CD4-positive, alpha-beta T cell (primary cell): ENCODE measurements at regions not wholly inside any gene's neighbourhood (a gene's known extent, or its start where the extent isn't known, plus 50 kb on each side); places are given as distances from the start of the nearest gene placed in this dataset.

ENCODE experiments used
- ATAC-seq: fragments of 200-7000 bp; cut with Tn5 transposase; one replicate; pipeline ENCODE4 v1.10.0; 2022; ENCODE audit warnings: mild to moderate bottlenecking; ENCODE audit not compliant: poor library complexity
- CTCF ChIA-PET: fragments of 350-600 bp; sonication (Branson Sonifier 250); formaldehyde crosslinking; loops from one replicate; lab custom pipeline; 2021; ENCODE audit warnings: antibody characterized with exemption, inconsistent platforms; lab: Charles Lee
- POLR2A ChIA-PET: fragments of 350-600 bp; sonication (Branson Sonifier 250); formaldehyde crosslinking; loops from one replicate; lab custom pipeline; 2021; ENCODE audit warnings: antibody characterized with exemption, inconsistent platforms; lab: Charles Lee
- DNase-seq, 14 experiments: peaks; one replicate each; pipeline ENCODE4 v3.0.0-alpha.2; 2013 to 2020; ENCODE audit warnings: mixed read lengths in 2 of 14
- H3K27ac ChIP-seq, 2 donors: one replicate each; pipeline versions ENCODE4 v1.5.1 to v1.7.0; 2013; ENCODE audit warnings: low read length in 2 of 2, low read depth in 1 of 2, mild to moderate bottlenecking in 1 of 2
- H3K27me3 ChIP-seq, 2 experiments: 1 replicate in 1 of 2; 2 replicates in 1 of 2; pipeline versions ENCODE4 v1.6.1 to v1.7.0; 2013; ENCODE audit warnings: low read length in 2 of 2, control low read depth in 1 of 2, mild to moderate bottlenecking in 1 of 2, moderate library complexity in 1 of 2; ENCODE audit not compliant: insufficient read depth in 2 of 2, control insufficient read depth in 1 of 2
- H3K36me3 ChIP-seq: one replicate; pipeline ENCODE4 v1.6.1; 2013; ENCODE audit warnings: low read length, control low read depth; ENCODE audit not compliant: insufficient read depth
- H3K4me1 ChIP-seq: one replicate; pipeline ENCODE4 v1.6.1; 2013; ENCODE audit warnings: low read length, control low read depth; ENCODE audit not compliant: insufficient read depth
- H3K4me3 ChIP-seq: one replicate; pipeline ENCODE4 v1.5.1; 2013; ENCODE audit warnings: mild to moderate bottlenecking, low read length, moderate library complexity
- H3K9me3 ChIP-seq, 2 experiments: 1 replicate in 1 of 2; 2 replicates in 1 of 2; pipeline versions ENCODE4 v1.6.1 to v1.7.0; 2013; ENCODE audit warnings: low read length in 2 of 2, mild to moderate bottlenecking in 2 of 2, control low read depth in 1 of 2, moderate library complexity in 1 of 2; ENCODE audit not compliant: control insufficient read depth in 1 of 2, insufficient read depth in 1 of 2
- H3K27ac Mint-ChIP-seq: one replicate; pipeline ENCODE4 v1.8.0; 2020; ENCODE audit warnings: mixed read lengths
- H3K27me3 Mint-ChIP-seq: one replicate; pipeline ENCODE4 v1.8.0; 2021; ENCODE audit warnings: mixed read lengths
- H3K36me3 Mint-ChIP-seq: one replicate; pipeline ENCODE4 v1.8.0; 2021; ENCODE audit warnings: low read depth, mixed read lengths
- H3K4me1 Mint-ChIP-seq: one replicate; pipeline ENCODE4 v1.8.0; 2021; ENCODE audit warnings: low read depth, mixed read lengths
- H3K4me3 Mint-ChIP-seq: one replicate; pipeline ENCODE4 v1.8.0; 2020; ENCODE audit warnings: mild to moderate bottlenecking, mixed read lengths
- H3K9me3 Mint-ChIP-seq: one replicate; pipeline ENCODE4 v1.8.0; 2020; ENCODE audit warnings: mixed read lengths
- intact Hi-C, 2 experiments: fragments of 100-400 bp; cut with DNase I in 1 of 2; cut with micrococcal nuclease in 1 of 2; formaldehyde crosslinking; loops; one replicate each; pipeline versions ENCODE4 v1.15.1 to v1.9.0; 2023 to 2025; cut with DNase I, micrococcal nuclease
- TF ChIP-seq, protein P1 (sequence below): fragments of 200-600 bp; IDR thresholded peaks from one replicate; pipeline ENCODE4 v1.8.0; 2022; ENCODE audit warnings: antibody characterized with exemption, mild to moderate bottlenecking

DNA sequence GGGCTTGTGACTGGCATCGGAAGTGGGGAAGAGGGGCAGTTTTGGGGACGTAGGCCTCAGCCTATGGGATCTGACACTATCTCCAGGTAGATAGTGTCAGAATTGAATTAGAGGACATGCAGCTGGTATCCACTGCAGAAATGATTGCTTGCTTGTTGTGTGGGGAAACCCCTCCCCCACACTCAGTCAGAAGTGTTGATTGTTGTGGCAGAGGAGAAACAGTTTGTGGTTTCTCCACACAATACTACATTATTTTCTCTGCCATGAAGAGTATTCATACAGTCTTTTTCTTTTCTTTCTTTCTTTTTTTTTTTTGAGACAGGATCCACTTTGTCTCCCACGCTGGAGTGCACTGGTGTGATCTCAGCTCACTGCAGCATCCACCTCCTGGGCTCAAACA lies 113.9 kb downstream of the ARRDC3 start:
- Mint-ChIP-seq H3K9me3 (no peaks in the 10 kb centered on the region), H3K27ac (no peak overlapping the region), H3K4me1 (peaks cover 21% of the 10 kb centered on the region), H3K27me3 (no peaks in the 10 kb centered on the region), H3K36me3 (no peaks in the 10 kb centered on the region), H3K4me3 (no peak overlapping the region)
- intact Hi-C loops: loop anchor here in 1 of 2 experiments (10.0 kb wide), 1 partner anchor 46 kb away; no protein-coding TSS in a partner anchor
- TF ChIP-seq, protein P1, sequence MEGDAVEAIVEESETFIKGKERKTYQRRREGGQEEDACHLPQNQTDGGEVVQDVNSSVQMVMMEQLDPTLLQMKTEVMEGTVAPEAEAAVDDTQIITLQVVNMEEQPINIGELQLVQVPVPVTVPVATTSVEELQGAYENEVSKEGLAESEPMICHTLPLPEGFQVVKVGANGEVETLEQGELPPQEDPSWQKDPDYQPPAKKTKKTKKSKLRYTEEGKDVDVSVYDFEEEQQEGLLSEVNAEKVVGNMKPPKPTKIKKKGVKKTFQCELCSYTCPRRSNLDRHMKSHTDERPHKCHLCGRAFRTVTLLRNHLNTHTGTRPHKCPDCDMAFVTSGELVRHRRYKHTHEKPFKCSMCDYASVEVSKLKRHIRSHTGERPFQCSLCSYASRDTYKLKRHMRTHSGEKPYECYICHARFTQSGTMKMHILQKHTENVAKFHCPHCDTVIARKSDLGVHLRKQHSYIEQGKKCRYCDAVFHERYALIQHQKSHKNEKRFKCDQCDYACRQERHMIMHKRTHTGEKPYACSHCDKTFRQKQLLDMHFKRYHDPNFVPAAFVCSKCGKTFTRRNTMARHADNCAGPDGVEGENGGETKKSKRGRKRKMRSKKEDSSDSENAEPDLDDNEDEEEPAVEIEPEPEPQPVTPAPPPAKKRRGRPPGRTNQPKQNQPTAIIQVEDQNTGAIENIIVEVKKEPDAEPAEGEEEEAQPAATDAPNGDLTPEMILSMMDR: no peak
- DNase-seq: peak in 4 of 14 experiments; percentile 23 to 43 (median 38)
- Histone ChIP-seq H3K27ac (no peak overlapping the region), H3K4me3 (no peak overlapping the region), H3K27me3 (no peaks in the 10 kb centered on the region), H3K9me3 (no peaks in the 10 kb centered on the region), H3K4me1 (peaks cover 8% of the 10 kb centered on the region), H3K36me3 (no peaks in the 10 kb centered on the region)
- peak; percentile 39 for ATAC-seq
- ChIA-PET POLR2A (interaction anchor here (0.8 to 1.7 kb wide), 6 partner anchors 10 to 114 kb away, joined by 3 to 7 read pairs (median 6); partner anchors contain the start of gene ARRDC3), CTCF (interaction anchor here (1.2 to 1.9 kb wide), 2 partner anchors 12 to 25 kb away, joined by 3 to 5 read pairs; no protein-coding TSS in a partner anchor)

DNA sequence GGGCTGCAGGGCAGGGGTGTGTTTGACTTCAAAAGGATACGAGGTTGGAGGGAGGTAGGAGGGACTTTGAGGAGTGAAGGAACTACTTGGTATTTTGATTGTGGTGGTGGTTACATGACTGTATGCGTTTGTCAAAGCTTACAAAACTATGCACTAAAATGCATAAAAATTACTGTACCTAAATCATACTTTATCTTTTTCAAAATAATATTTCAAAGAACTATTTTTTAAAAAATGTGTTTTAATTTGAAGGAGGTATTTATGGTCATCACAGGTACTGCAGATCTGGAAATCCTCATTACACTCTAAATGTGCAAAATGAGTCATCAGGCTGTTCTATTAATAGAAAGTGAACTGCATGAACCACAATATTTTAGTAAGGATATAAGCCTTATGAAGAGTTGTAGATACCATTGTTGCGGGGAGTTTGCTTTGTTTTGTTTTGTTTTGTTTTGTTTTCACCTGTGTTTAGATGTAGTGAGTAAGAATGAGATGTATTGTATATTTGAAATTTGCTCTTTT lies 116.9 kb downstream of the ARRDC3 start:
- POLR2A ChIA-PET: interaction anchor here (1.6 to 1.9 kb wide), 2 partner anchors 45 to 114 kb away, joined by 4 to 8 read pairs; no protein-coding TSS in a partner anchor

DNA sequence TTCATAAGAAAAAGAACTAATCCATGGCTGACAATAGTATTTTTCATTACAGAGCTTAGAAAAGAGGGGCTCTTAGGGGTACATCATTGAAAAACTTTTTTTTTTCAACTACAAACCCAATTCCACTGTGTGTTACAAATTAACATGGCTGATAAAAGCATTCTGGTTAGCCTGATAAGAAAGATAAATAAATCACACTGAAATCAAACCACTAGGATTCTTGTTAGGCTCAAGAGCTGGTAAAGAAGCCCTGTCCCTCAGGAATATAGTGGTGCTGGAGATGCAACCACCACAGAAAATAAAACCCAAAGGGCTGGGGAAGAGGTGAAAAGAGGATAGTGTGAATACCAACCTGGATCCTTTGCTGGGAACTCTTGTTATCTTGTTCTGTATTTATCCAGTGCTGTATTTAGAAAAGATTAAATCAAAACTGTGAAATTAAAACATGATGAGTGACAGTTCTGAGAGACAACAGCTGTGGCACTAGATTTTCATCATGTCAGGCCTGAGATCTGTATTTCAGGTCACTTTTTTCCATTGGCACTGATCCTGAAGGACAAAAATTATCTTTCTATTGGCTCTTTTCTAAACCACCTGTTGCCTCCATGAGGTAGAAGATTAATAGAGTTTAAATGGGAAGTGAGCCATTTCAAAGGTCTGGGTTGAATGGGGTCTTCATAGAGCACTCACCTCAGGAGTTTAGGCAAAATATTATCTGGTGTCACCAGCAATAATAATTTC lies 118.6 kb downstream of the ARRDC3 start:
- Histone ChIP-seq H3K27me3 (no peaks in the 10 kb centered on the region), H3K4me1 (peaks cover 6% of the 10 kb centered on the region), H3K36me3 (no peaks in the 10 kb centered on the region), H3K27ac (no peak overlapping the region), H3K4me3 (no peak overlapping the region), H3K9me3 (no peaks in the 10 kb centered on the region)
- ChIA-PET CTCF (no interaction called here), POLR2A (no interaction called here)
- intact Hi-C loops: loop anchor here in 1 of 2 experiments (10.0 kb wide), 1 partner anchor 50 kb away; no protein-coding TSS in a partner anchor
- Mint-ChIP-seq H3K4me3 (no peak overlapping the region), H3K4me1 (peaks cover 20% of the 10 kb centered on the region), H3K36me3 (no peaks in the 10 kb centered on the region), H3K27me3 (no peaks in the 10 kb centered on the region), H3K27ac (no peak overlapping the region), H3K9me3 (no peaks in the 10 kb centered on the region)
- DNase-seq (no peak), ATAC-seq (no peak)
- TF ChIP-seq, protein P1: no peak

More for the DNA sequence above, 116.9 kb downstream of the ARRDC3 start:
- intact Hi-C loops: loop anchor here in 1 of 2 experiments (10.0 kb wide), 1 partner anchor 49 kb away; no protein-coding TSS in a partner anchor
- no peaks in the 10 kb centered on the region for H3K9me3 ChIP-seq
- CTCF ChIA-PET: interaction anchor here (1.3 to 1.4 kb wide), 2 partner anchors 40 to 118 kb away, joined by 3 read pairs; no protein-coding TSS in a partner anchor
- no peaks in the 10 kb centered on the region for H3K27me3 ChIP-seq
- no peak overlapping the region for H3K27ac Mint-ChIP-seq
- H3K4me1 ChIP-seq: peaks cover 8% of the 10 kb centered on the region
- H3K27me3 Mint-ChIP-seq: no peaks in the 10 kb centered on the region
- no peak overlapping the region for H3K4me3 Mint-ChIP-seq
- H3K36me3 ChIP-seq: no peaks in the 10 kb centered on the region
- TF ChIP-seq, protein P1: no peak
- DNase-seq (peak in 3 of 14 experiments; percentile 16 to 33 (median 29)), ATAC-seq (peak; percentile 65)
- no peak overlapping the region for H3K27ac ChIP-seq
- no peaks in the 10 kb centered on the region for H3K9me3 Mint-ChIP-seq
- no peaks in the 10 kb centered on the region for H3K36me3 Mint-ChIP-seq
- H3K4me3 ChIP-seq: no peak overlapping the region
- H3K4me1 Mint-ChIP-seq: peaks cover 21% of the 10 kb centered on the region
